ENCODE measurements at regions not wholly inside any gene's neighbourhood (a gene's known extent, or its start where the extent isn't known, plus 50 kb on each side); places are given as distances from the start of the nearest gene placed in this dataset.
A peak's percentile ranks its signal among the peaks of the same experiment; 100 is the strongest.

- TF ChIP-seq CTCF (IDR thresholded peaks at IDR 0.05): no peak
- Mint-ChIP-seq H3K9me3 (peaks cover 1% of the 10 kb centered on the region), H3K4me3 (peak overlapping the region; percentile 71), H3K27ac (peak overlapping the region; percentile 84), H3K27me3 (no peaks in the 10 kb centered on the region), H3K36me3 (ENCODE audit: low read depth) (no peaks in the 10 kb centered on the region), H3K4me1 (ENCODE audit: low read depth) (peaks cover 47% of the 10 kb centered on the region)
- DNase-seq (no peak), ATAC-seq (no peak)
- intact Hi-C loops (cut with micrococcal nuclease): no loop called here
- CTCF ChIA-PET: interaction anchor here (1.6 kb wide), 1 partner anchor 54 kb away, joined by 4 read pairs; a partner anchor contains a TSS
- POLR2A ChIA-PET: interaction anchor here (0.6 to 3.8 kb wide), 8 partner anchors 12 to 88 kb away, joined by 3 to 19 read pairs (median 4); a partner anchor contains a TSS
These were observed 60.7 kb upstream of the BTN3A2 start for GRCh38 chr6:26304213-26304796.

- Mint-ChIP-seq H3K27ac (peak overlapping the region; percentile 84), H3K4me1 (ENCODE audit: low read depth) (peaks cover 51% of the 10 kb centered on the region), H3K9me3 (peaks cover 1% of the 10 kb centered on the region), H3K27me3 (no peaks in the 10 kb centered on the region), H3K4me3 (peak overlapping the region; percentile 71), H3K36me3 (ENCODE audit: low read depth) (no peaks in the 10 kb centered on the region)
- DNase-seq (peak; percentile 80), ATAC-seq (peak; percentile 62)
- ChIA-PET POLR2A (interaction anchor here (0.6 to 3.8 kb wide), 7 partner anchors 13 to 34 kb away, joined by 3 to 19 read pairs (median 4); a partner anchor contains a TSS), CTCF (interaction anchor here (0.6 to 1.6 kb wide), 2 partner anchors 55 to 129 kb away, joined by 3 to 4 read pairs; a partner anchor contains a TSS)
- intact Hi-C loops (cut with micrococcal nuclease): no loop called here
- no peak for TF ChIP-seq CTCF (IDR thresholded peaks at IDR 0.05)
These were observed 60.0 kb upstream of the BTN3A2 start for GRCh38 chr6:26304797-26305640.

- peak overlapping the region; percentile 84 for H3K27ac Mint-ChIP-seq
- no peak for TF ChIP-seq CTCF (IDR thresholded peaks at IDR 0.05)
- H3K36me3 Mint-ChIP-seq (ENCODE audit: low read depth): no peaks in the 10 kb centered on the region
- H3K4me1 Mint-ChIP-seq (ENCODE audit: low read depth): peaks cover 53% of the 10 kb centered on the region
- no peaks in the 10 kb centered on the region for H3K27me3 Mint-ChIP-seq
- H3K4me3 Mint-ChIP-seq: peak overlapping the region; percentile 71
- ChIA-PET CTCF (interaction anchor here (0.6 to 1.6 kb wide), 2 partner anchors 55 to 130 kb away, joined by 3 to 4 read pairs; a partner anchor contains a TSS), POLR2A (interaction anchor here (0.7 to 3.8 kb wide), 4 partner anchors 20 to 31 kb away, joined by 3 to 19 read pairs (median 4); a partner anchor contains a TSS)
- ATAC-seq (no peak), DNase-seq (no peak)
- peaks cover 1% of the 10 kb centered on the region for H3K9me3 Mint-ChIP-seq
- intact Hi-C loops (cut with micrococcal nuclease): no loop called here
These were observed 59.4 kb upstream of the BTN3A2 start for GRCh38 chr6:26305641-26305969.

- Mint-ChIP-seq H3K4me3 (no peak overlapping the region), H3K9me3 (peaks cover 1% of the 10 kb centered on the region), H3K36me3 (ENCODE audit: low read depth) (no peaks in the 10 kb centered on the region), H3K27ac (no peak overlapping the region), H3K27me3 (no peaks in the 10 kb centered on the region), H3K4me1 (ENCODE audit: low read depth) (peaks cover 51% of the 10 kb centered on the region)
- no peak for TF ChIP-seq CTCF (IDR thresholded peaks at IDR 0.05)
- ChIA-PET POLR2A (no interaction called here), CTCF (no interaction called here)
- intact Hi-C loops (cut with micrococcal nuclease): no loop called here
- ATAC-seq (no peak), DNase-seq (no peak)
These were observed 58.8 kb upstream of the BTN3A2 start for GRCh38 chr6:26306232-26306631.

GRCh38 chr6:26307850-26308249 lies 57.1 kb upstream of the BTN3A2 start:
- peaks cover 2% of the 10 kb centered on the region for H3K36me3 Mint-ChIP-seq (ENCODE audit: low read depth)
- peaks cover 1% of the 10 kb centered on the region for H3K9me3 Mint-ChIP-seq
- no peak overlapping the region for H3K4me3 Mint-ChIP-seq
- no peak for DNase-seq
- no peak overlapping the region for H3K27ac Mint-ChIP-seq
- ChIA-PET CTCF (interaction anchor here (1.3 to 2.5 kb wide), 3 partner anchors 14 to 74 kb away, joined by 3 to 8 read pairs (median 3); no protein-coding TSS in a partner anchor), POLR2A (interaction anchor here (0.6 to 3.0 kb wide), 8 partner anchors 14 to 825 kb away, joined by 3 to 16 read pairs (median 4); a partner anchor contains a TSS)
- H3K27me3 Mint-ChIP-seq: no peaks in the 10 kb centered on the region
- TF ChIP-seq CTCF (IDR thresholded peaks at IDR 0.05): no peak
- ATAC-seq: no peak
- H3K4me1 Mint-ChIP-seq (ENCODE audit: low read depth): peaks cover 52% of the 10 kb centered on the region
- intact Hi-C loops (cut with micrococcal nuclease): no loop called here

All from activated CD8-positive, alpha-beta T cell treated with anti-CD3 and anti-CD28 coated beads for 36 hours (primary cell).